ENCODE measurements at regions not wholly inside any gene's neighbourhood (a gene's known extent, or its start where the extent isn't known, plus 50 kb on each side); places are given as distances from the start of the nearest gene placed in this dataset.

GRCh38 chr12:5123921-5124320, 80.2 kb downstream of the KCNA5 start:
- H3K36me3 Mint-ChIP-seq (ENCODE audit: unreplicated experiment), result no peaks in the 10 kb centered on the region
- H3K9me3 Mint-ChIP-seq (ENCODE audit: unreplicated experiment), result no peaks in the 10 kb centered on the region
- no peak overlapping the region for H3K4me3 Mint-ChIP-seq (ENCODE audit: unreplicated experiment)
- no peaks in the 10 kb centered on the region for H3K4me1 Mint-ChIP-seq (ENCODE audit: unreplicated experiment)
- TF ChIP-seq CTCF (IDR thresholded peaks at IDR 0.05), result no peak
- H3K27ac Mint-ChIP-seq (ENCODE audit: unreplicated experiment), result no peak overlapping the region
- no peak for DNase-seq (ENCODE audit: extremely low spot score, unreplicated experiment)
- peaks cover 3% of the 10 kb centered on the region for H3K27me3 Mint-ChIP-seq (ENCODE audit: unreplicated experiment)

- H3K9me3 Mint-ChIP-seq (ENCODE audit: unreplicated experiment), result no peaks in the 10 kb centered on the region
- H3K27ac Mint-ChIP-seq (ENCODE audit: unreplicated experiment), result no peak overlapping the region
- TF ChIP-seq CTCF (IDR thresholded peaks at IDR 0.05), result no peak
- no peaks in the 10 kb centered on the region for H3K4me1 Mint-ChIP-seq (ENCODE audit: unreplicated experiment)
- peaks cover 8% of the 10 kb centered on the region for H3K27me3 Mint-ChIP-seq (ENCODE audit: unreplicated experiment)
- H3K36me3 Mint-ChIP-seq (ENCODE audit: unreplicated experiment), result no peaks in the 10 kb centered on the region
- no peak overlapping the region for H3K4me3 Mint-ChIP-seq (ENCODE audit: unreplicated experiment)
- DNase-seq (ENCODE audit: extremely low spot score, unreplicated experiment), result no peak
Measured at GRCh38 chr12:5124401-5124800, 80.7 kb downstream of the KCNA5 start.

GRCh38 chr12:5134861-5135525, 91.3 kb downstream of the KCNA5 start:
- Mint-ChIP-seq H3K9me3 (ENCODE audit: unreplicated experiment) (peaks cover 6% of the 10 kb centered on the region), H3K36me3 (ENCODE audit: unreplicated experiment) (no peaks in the 10 kb centered on the region), H3K4me3 (ENCODE audit: unreplicated experiment) (no peak overlapping the region), H3K27me3 (ENCODE audit: unreplicated experiment) (peaks cover 15% of the 10 kb centered on the region), H3K27ac (ENCODE audit: unreplicated experiment) (no peak overlapping the region), H3K4me1 (ENCODE audit: unreplicated experiment) (no peaks in the 10 kb centered on the region)
- TF ChIP-seq CTCF (IDR thresholded peaks at IDR 0.05), result no peak
- no peak for DNase-seq (ENCODE audit: extremely low spot score, unreplicated experiment)

GRCh38 chr12:5138256-5138655, 94.6 kb downstream of the KCNA5 start:
- no peak for TF ChIP-seq CTCF (IDR thresholded peaks at IDR 0.05)
- Mint-ChIP-seq H3K27me3 (ENCODE audit: unreplicated experiment) (no peaks in the 10 kb centered on the region), H3K36me3 (ENCODE audit: unreplicated experiment) (no peaks in the 10 kb centered on the region), H3K4me1 (ENCODE audit: unreplicated experiment) (no peaks in the 10 kb centered on the region), H3K4me3 (ENCODE audit: unreplicated experiment) (no peak overlapping the region), H3K27ac (ENCODE audit: unreplicated experiment) (no peak overlapping the region), H3K9me3 (ENCODE audit: unreplicated experiment) (peaks cover 6% of the 10 kb centered on the region)
- DNase-seq (ENCODE audit: extremely low spot score, unreplicated experiment), result no peak

GRCh38 chr12:5138845-5139244, 95.2 kb downstream of the KCNA5 start:
- DNase-seq (ENCODE audit: extremely low spot score, unreplicated experiment), result no peak
- H3K27ac Mint-ChIP-seq (ENCODE audit: unreplicated experiment), result no peak overlapping the region
- TF ChIP-seq CTCF (IDR thresholded peaks at IDR 0.05), result no peak
- no peaks in the 10 kb centered on the region for H3K36me3 Mint-ChIP-seq (ENCODE audit: unreplicated experiment)
- H3K27me3 Mint-ChIP-seq (ENCODE audit: unreplicated experiment), result peaks cover under 1% of the 10 kb centered on the region
- peaks cover 6% of the 10 kb centered on the region for H3K9me3 Mint-ChIP-seq (ENCODE audit: unreplicated experiment)
- no peaks in the 10 kb centered on the region for H3K4me1 Mint-ChIP-seq (ENCODE audit: unreplicated experiment)
- no peak overlapping the region for H3K4me3 Mint-ChIP-seq (ENCODE audit: unreplicated experiment)

Data from osteocyte (in vitro differentiated cells).